NB4 (cell line): ENCODE measurements at regions not wholly inside any gene's neighbourhood (a gene's known extent, or its start where the extent isn't known, plus 50 kb on each side); places are given as distances from the start of the nearest gene placed in this dataset.
A peak's percentile ranks its signal among the peaks of the same experiment; 100 is the strongest.

ENCODE experiments used
- DNase-seq: peaks from one replicate; pipeline ENCODE4 v3.0.0; 2010; ENCODE audit warnings: low read depth
- H3K4me3 ChIP-seq: one replicate; pipeline ENCODE4 v1.5.1; 2011; ENCODE audit warnings: mild to moderate bottlenecking, low read depth, low read length, moderate library complexity
- CTCF ChIP-seq: IDR thresholded peaks from one replicate; pipeline ENCODE4 v1.5.1; 2012; ENCODE audit warnings: low read depth, low read length
- MAX ChIP-seq: IDR thresholded peaks from 2 replicates; pipeline ENCODE4 v1.6.1; 2011; ENCODE audit warnings: low read depth, low read length
- MYC ChIP-seq: IDR thresholded peaks from 2 replicates; pipeline ENCODE4 v1.6.1; 2011; ENCODE audit warnings: low read depth, low read length
- POLR2A ChIP-seq: IDR thresholded peaks from 2 replicates; pipeline ENCODE4 v1.6.1; 2011; ENCODE audit warnings: mild to moderate bottlenecking; ENCODE audit not compliant: insufficient read length; ENCODE audit errors: extremely low read depth

- H3K4me3 ChIP-seq = no peak overlapping the region
- no peak for DNase-seq
- TF ChIP-seq MAX (no peak), POLR2A (no peak), MYC (no peak), CTCF (no peak)
Observed at GRCh38 chr3:195008816-195009215, 262.1 kb downstream of the XXYLT1 start.

- no peak overlapping the region for H3K4me3 ChIP-seq
- TF ChIP-seq MYC (no peak), POLR2A (no peak), CTCF (no peak)
- DNase-seq = peak; percentile 34
Observed at GRCh38 chr3:195009616-195010015, 261.3 kb downstream of the XXYLT1 start.

- TF ChIP-seq POLR2A (no peak), MAX (no peak), CTCF (no peak), MYC (no peak)
- DNase-seq = no peak
- H3K4me3 ChIP-seq = no peak overlapping the region
Observed at GRCh38 chr3:195010551-195011100, 260.3 kb downstream of the XXYLT1 start.

GRCh38 chr3:195011231-195011834 is 259.6 kb downstream of the XXYLT1 start:
- peak; percentile 74 for DNase-seq

GRCh38 chr3:195012100-195012499 is 258.9 kb downstream of the XXYLT1 start:
- no peak for TF ChIP-seq CTCF
- no peak for TF ChIP-seq MYC
- TF ChIP-seq MAX = no peak
- TF ChIP-seq POLR2A = no peak
- peak; percentile 30 for DNase-seq
- H3K4me3 ChIP-seq = no peak overlapping the region

More at GRCh38 chr3:195011231-195011834, 259.6 kb downstream of the XXYLT1 start:
- no peak overlapping the region for H3K4me3 ChIP-seq
- TF ChIP-seq CTCF (no peak), MYC (peak; percentile 60), POLR2A (no peak), MAX (peak; percentile 80)
